GM19397 (cell line): ENCODE measurements at regions not wholly inside any gene's neighbourhood (a gene's known extent, or its start where the extent isn't known, plus 50 kb on each side); places are given as distances from the start of the nearest gene placed in this dataset.
"Not testable (repeated sequence)": the region's sequence is repeated elsewhere in the genome, so short reads cannot be mapped to it uniquely, and the experiment has no call there.

Experiments used
- ATAC-seq: cut with Tn5 transposase; IDR thresholded peaks from one replicate; pipeline ENCODE4 v1.9.1; 2021; ENCODE audit warnings: mild to moderate bottlenecking, moderate library complexity; ENCODE audit not compliant: unreplicated experiment

DNA sequence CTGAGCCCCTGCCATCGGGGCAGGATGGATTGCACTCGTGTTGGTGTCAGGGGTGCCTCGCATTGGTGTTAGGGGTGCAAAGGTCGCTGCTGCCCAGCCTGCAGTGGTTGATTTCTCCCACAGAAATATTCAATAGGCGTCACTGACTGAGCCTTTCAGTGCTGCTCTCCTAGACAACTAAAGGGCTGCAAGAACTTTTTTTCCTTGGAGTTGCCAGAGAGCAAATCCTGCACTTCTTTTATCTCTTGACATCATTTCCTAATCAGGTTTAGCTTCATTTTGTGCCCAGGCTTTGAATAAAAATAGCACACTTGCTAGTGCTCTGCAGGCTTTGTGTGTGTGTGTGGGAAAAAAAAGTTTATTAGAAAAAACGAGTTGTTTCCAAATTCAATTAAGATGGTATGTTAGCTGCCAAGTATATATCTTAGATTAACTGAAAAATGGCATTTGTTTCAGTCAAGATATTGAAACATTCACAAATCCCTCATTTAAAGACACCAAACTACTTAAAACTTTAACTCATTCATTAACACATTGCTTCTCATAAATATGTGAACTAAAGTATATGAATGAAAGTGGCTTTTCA is 125.6 kb downstream of the SOCS6 start:
- no peak for ATAC-seq

DNA sequence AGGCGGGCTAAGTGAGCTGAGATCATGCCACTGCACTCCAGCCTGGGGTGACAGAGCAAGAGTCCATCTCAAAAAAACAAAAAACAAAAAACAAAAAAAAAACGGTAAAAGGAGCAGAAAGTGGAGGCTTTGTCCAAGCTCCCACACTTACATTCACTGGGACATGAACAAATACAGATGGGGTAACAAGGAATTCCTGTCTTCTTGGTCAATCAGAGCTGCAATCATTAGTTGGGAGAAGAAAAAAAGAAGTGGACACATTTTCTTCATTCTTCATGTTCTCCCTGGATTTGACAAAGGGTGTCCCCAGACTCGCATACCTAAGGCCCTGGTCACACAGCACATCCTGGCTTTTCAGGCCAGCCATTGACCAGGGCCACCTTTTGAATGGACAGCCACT is 124.6 kb downstream of the SOCS6 start:
- ATAC-seq: no peak

DNA sequence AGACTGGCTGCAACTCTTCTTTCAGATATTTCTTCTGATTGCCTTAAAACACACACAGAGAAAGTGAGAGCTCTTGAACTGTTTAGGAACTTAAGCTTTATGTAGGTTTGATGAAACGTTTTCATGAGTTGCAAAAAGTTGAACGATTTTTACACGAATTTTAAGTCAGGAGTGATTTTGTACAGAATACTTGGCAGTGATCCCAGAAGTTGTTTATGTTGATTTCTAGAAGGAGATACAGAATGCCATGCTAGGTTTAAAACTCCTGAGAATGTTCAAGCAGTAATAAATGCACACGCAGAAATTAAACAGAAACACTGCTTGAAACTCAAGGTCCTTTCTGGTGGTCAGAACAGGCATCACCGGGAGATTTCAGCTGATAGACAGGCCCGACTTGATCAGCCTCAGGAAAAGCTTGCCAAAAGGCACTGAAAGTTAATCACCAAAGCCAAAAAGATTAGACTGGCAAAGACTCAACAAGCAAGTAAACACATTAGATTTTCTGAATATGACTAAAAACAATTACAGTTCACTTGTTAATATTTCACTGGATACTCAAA is 123.1 kb downstream of the SOCS6 start:
- ATAC-seq: no peak

DNA sequence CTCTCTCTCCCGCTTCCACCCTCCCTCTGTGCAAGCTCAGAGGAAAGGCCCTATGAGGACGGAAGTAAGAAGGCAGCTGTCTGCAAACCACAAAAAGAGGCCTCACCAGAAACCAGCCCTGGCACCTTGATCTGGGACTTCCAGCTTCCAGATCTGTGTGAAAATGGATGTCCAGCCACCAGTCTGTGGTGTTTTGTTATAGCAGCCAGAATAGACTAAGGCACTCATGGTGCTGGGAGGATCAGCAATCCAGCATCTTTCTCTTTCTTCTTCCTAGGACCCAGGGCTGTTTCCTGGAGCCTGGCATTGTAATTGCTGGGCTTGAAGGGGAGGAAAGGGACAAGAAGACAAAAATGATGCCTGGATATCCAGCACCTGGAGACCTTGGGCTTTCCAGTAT is 122.5 kb downstream of the SOCS6 start:
- ATAC-seq: no peak

DNA sequence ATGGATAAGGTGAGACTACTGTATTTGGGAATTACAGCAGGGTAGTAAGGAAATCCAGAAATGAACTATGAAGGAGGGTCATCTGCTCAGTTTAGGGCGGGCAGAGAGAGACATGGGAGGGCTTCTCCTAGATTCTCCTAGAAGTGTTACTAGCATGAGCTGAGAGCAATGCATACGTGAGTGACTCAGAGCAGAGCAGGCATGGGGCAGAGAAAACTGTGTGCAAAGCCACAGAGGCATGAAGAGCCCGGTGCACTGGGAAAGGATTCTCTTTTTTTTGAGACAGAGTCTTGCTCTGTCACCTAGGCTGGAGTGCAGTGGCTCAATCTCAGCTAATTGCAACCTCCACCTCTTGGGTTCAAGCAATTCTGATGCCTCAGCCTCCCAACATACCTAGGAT is 116.2 kb downstream of the SOCS6 start:
- ATAC-seq: no peak

DNA sequence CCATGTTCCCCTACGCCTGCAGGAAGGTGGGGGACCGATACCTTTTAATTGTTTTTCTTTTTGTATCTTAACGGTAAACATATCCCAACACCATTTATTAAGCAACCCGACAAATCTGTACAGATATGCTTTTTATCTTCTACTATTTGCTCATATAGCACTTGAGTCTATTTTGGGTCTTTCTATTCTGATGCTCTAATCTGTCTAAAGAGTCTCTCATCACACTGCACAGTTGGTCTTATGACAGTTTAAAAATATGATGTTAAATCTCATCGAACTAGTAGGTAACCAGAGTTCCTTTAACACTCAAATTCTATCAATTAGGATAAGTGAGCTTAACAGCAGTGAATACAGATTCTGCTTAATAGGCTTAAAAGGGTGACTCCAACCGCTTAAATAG is 111.6 kb downstream of the SOCS6 start:
- no peak for ATAC-seq

DNA sequence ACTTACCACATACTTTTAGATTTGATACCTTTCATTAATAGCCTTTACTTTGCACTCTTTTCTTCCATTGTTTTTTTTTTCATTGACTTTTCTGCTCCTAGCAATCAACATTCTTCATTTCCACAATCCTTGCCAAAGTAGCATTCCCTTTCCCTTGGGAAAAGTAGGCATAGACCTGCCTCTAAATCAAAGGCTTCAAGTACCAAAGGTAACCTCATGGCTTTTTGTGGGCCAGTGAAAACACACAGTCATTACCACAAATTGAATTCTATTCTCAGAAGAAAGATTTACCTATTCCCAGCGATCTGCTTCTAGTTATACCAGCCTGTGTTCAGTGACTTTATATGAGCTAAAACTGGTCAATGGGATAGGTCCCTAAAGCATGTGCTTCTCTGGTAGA is 109.2 kb downstream of the SOCS6 start:
- no peak for ATAC-seq

DNA sequence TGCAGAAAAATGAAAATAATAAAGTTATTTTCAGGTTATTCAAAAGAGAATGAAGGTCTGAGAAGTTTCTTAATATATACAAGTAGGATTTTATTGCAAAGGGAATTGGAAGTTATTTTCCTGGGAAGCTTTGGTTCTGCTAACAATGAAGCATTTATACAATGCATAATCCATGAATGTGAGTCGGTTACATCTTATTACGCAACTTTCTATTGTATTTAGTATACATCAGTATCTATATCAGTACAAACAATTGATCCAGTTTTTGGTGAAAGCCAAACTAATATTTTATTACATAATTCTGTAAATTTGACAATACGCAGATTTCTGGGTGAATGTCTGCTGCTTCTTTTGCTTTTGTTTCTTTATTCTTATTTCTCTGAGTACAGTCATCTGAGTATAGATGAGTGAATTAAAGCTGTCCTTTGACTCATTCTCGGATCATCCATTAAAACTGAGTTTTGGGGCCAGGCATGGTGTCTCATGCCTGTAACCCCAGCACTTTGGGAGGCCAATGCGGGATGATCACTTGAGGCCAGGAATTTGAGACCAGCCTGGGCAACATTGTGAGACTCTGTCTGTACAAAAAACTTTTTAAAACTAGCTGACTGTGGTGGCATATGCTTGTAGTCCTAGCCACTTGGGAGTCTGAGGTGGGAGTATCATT is 108.5 kb downstream of the SOCS6 start:
- no peak for ATAC-seq

DNA sequence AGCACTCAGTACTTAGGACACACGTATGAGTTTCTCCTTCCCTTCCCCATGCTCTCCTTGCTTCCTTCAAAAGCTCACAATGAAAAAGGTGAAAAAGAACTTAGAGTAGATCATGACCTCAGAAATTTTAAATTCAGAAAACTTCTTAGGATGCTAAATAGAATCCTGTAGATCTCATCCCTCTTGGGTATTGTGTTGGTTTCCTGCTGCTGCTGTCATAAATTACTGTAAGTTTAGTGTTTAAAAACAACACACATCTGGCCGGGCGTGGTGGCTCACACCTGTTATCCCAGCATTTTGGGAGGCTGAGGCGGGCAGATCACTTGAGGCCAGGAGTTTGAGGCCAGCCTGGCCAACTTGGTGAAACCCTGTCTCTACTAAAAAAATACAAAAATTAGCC is 106.9 kb downstream of the SOCS6 start:
- not testable (repeated sequence) for ATAC-seq

DNA sequence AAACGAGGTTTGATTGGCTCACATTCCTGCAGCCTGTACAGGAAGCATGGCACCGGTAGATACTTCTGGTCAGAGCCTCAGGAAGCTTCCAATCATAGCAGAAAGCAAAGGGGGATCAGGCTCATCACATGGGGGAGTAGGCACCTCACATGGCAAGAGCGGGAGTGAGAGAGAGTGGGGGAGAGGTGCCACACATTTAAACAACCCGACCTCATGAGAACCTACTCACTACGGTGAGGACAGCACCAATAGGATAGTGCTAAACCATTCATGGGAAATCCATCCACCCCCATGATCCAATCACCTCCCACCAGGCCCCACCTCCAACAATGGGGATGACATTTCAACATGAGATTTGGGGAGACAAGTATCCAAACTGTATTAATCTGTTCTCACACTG is 105.8 kb downstream of the SOCS6 start:
- ATAC-seq: no peak

DNA sequence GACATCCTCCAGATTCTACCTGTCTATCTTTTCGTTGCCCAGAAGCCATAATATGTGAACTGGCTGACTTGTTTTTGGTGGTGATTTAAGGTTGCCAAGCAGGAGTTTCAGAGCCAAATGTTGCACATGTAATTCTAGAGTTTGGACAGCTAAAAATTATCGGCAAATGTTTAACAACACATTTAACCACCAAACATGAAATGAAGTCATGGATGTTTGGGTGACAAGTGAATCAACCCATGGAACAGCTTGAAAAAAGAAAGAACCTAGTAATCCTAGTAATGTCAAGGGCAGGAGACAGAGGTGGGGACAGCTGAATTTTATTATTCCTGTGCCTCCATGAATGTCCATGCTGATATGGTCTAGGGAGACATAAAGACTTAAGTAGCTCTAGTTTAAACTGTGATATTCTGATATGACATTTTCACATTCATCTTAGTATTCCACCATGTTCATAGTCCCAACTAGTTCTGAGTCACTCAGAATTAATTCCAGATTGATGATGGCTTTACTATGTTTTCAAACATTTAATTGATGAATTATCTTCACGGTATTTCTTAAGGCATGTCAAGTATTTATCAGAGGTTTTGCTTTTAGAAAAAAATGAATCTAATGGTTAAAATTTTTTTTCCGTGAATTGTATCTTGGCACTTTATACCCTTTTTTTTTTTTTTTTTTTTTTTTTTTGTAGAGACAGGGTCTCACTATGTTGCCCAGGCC is 101.7 kb downstream of the SOCS6 start:
- ATAC-seq: no peak

DNA sequence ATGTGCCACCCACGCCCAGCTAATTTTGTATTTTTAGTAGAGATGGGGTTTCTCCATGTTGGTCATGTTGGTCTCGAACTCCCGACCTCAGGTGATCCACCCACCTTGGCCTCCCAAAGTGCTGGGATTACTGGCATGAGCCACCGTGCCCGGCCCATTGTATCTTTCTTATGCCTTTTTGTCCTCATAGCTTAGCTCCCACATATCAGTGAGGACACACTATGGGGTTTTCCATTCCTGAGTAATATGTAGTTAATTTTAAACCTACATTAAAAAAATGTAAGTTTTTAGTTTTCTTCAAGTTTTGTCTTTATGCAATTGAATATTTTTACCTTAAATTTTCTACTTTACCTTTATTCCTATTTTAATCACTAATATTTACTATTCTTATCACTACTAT is 100.2 kb downstream of the SOCS6 start:
- not testable (repeated sequence) for ATAC-seq

DNA sequence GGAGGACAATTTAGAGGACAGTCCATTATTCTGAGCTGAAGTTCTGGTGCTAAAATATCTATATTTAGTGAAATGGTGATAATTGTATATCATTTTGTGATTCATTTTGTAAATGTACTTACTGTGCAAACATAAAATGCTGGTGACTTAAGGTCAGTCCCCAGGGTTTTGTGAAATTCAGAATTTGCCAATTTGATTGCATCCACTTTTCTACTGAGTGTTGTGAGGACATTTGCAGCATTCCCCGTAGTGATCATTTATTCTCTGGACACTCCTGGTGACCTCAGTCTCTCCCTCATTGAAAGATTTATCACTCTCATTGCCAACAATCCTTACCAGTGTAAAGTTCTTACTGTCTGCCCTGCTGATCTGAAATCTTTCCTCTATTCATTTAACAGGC is 98.2 kb downstream of the SOCS6 start:
- ATAC-seq: no peak

DNA sequence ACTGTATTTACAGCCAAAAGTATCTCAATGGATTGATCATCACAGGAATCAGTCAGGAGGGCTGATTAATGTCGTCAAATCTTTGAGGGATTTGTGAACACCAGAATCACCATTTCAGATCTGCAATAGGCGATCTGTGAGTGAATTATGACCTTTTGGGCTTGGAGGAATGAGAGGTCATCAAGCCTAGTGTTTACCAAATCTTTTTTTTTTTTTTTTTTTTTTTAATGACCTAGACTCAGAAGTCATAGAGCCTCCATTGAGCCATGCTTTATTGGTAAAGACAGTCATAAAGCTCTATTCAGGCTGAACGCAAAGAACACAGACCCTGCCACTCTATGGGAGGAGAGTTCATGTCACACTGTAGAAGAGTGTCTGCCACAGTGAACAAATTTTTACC is 97.7 kb downstream of the SOCS6 start:
- ATAC-seq: no peak

DNA sequence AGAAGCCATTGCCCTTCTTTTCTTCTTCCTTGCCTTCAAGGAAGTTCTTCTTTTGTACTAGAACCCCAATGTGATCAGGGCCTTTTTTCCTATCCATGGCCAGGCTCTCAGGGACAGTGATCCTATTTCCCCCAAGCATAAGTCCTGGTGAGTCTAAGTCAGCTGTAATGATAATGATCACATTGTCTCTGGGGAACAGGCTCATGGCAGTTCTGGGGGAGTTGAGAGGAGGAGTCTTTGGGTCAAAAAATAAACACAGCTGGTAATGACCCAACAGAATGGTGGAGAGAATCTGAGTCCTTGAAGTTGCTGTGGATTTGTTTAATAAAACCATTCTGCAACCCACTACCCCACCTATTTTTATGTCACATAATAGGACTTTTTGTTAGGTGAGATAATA is 96.6 kb downstream of the SOCS6 start:
- no peak for ATAC-seq

DNA sequence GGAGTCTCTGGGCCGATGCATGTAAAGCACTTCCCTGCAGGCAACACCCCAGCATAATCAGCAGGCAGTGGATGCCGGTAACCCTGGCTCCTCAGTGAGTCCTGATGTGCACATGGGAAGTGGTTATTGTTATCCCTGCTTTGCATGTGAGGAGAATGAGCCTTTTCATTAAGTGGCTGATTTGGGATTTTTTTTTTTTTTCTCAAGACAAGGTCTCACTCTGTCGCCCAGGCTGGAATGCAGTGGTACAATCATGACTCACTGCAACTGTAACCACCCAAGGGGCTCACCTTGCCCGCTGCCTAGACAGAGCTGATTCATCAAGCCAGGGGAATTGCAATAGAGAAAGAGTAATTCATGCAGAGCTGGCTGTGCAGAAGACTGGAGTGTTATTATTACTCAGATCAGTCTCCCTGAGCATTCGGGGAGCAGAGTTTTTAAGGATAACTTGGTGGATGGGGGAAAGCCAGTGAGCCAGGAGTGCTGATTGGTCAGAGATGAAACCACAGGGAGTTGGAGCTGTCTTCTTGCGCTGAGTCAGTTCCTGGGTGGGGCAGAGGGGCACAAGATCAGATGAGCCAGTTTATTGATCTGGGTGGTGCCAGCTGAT is 95.4 kb downstream of the SOCS6 start:
- ATAC-seq: no peak

DNA sequence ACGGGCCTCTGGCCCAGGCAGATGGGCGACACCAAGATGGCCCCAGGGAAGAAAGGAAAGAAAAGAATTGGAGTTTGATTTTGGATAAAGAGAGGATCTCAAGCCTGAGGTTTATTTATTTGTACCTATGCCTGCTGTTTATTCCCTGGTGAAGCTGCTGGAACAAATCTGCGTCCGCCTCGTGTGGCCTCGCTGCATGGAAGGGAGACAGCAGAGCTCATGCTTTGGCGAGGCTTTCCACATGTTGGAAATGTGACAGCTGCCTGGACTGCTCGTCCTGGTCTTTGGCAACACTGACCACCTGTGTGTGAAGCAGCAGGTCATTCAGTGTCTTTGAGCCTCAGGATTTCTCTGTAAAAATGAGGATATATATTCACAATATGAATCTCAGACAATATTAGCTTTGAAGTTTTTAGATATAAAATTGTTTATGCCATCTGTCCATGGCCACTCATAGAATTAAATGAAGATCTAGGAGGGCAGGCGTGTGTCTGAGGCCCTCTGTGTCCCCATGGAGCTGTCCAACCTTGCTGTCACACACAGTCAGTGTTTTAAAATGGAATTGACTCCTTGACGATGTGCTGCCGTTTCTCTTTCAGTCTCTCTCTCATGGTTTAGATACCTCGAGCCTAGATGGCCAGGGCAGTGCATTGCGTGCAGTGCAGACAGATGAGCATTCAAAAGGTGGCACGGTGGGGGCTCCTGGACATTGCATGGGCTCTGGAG is 94.3 kb downstream of the SOCS6 start:
- ATAC-seq: no peak

DNA sequence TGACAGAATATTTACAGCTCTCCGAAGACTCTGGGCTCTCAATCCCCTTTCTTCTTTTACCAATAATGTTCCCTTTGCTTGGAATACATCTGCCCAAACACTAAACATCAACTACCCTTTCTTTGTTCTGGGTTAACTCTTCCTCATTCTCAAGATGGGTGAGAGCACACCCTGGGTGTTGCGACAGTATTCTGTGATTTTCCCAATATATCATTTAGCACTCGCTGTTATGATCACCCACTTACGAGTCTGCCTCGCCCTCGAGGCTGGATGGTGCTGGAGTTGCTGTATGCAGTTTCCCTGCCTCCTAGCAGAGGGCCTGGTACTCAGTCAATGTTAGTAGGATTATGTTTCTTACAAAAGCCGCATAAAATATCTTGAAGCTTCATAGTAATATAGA is 93.2 kb downstream of the SOCS6 start:
- no peak for ATAC-seq

DNA sequence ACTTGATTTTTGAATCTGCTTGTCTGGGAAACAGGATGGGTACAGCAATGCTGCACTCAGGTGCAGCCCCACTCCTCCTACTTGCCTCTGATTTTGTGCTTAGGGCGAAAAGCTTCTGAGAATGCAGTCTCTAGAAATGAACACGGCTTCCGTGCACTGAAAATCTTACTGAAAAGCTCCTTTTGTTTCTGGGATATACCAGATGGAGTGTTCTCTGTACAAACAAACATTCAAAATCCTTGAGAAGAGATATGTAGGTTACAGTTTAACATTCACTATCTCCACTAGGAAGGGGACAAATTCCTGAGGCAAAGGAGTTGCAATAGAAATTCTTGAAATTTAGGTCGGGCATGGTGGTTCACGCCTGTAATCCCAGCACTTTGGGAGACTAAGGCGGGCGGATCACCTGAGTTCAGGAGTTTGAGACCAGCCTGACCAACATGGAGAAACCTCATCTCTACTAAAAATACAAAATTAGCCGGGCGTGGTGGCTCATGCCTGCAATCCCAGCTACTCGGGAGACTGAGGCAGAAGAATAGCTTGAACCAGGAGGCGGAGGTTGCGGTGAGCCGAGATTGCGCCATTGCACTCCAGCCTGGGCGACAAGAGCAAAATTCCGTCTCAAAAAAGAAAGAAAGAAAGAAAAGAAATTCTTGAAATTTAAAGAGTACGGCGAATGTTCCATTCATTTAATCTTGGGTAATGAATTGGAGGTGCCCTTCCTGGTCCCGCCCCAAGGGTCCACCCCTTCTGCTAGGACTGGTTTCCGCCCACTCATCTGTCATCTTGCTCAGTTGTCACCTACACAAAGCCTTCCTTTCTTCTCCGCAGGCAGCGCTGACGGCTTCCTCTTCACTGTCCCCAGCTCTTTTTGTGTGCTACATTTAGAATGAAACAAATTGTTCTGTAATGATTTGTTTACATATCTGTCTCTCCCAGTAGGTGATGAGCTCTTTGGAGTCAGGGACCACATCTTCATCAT is 92.4 kb downstream of the SOCS6 start:
- ATAC-seq: no peak
